ENCODE measurements at regions not wholly inside any gene's neighbourhood (a gene's known extent, or its start where the extent isn't known, plus 50 kb on each side); places are given as distances from the start of the nearest gene placed in this dataset.

GRCh38 chr6:170471491-170471890 lies 81.6 kb downstream of the PSMB1 start:
- no peak for TF ChIP-seq CTCF (IDR thresholded peaks at IDR 0.05; ENCODE audit: control insufficient read depth, insufficient read depth, low read depth, low read length, missing control alignments)
- no peak for DNase-seq (ENCODE audit: low read depth)
- no peak overlapping the region for H3K4me3 ChIP-seq (ENCODE audit: control insufficient read depth, low read depth, low read length)

GRCh38 chr6:170470734-170471133 lies 82.4 kb downstream of the PSMB1 start:
- TF ChIP-seq CTCF (IDR thresholded peaks at IDR 0.05; ENCODE audit: control insufficient read depth, insufficient read depth, low read depth, low read length, missing control alignments) = no peak
- no peak for DNase-seq (ENCODE audit: low read depth)
- H3K4me3 ChIP-seq (ENCODE audit: control insufficient read depth, low read depth, low read length) = no peak overlapping the region

- no peak overlapping the region for H3K4me3 ChIP-seq (ENCODE audit: control insufficient read depth, low read depth, low read length)
- no peak for DNase-seq (ENCODE audit: low read depth)
- TF ChIP-seq CTCF (IDR thresholded peaks at IDR 0.05; ENCODE audit: control insufficient read depth, insufficient read depth, low read depth, low read length, missing control alignments) = no peak
Observed at GRCh38 chr6:170464524-170464979, 88.6 kb downstream of the PSMB1 start.

- no peak for TF ChIP-seq CTCF (IDR thresholded peaks at IDR 0.05; ENCODE audit: control insufficient read depth, insufficient read depth, low read depth, low read length, missing control alignments)
- H3K4me3 ChIP-seq (ENCODE audit: control insufficient read depth, low read depth, low read length) = no peak overlapping the region
- no peak for DNase-seq (ENCODE audit: low read depth)
Observed at GRCh38 chr6:170464080-170464479, 89.0 kb downstream of the PSMB1 start.

- TF ChIP-seq CTCF (IDR thresholded peaks at IDR 0.05; ENCODE audit: control insufficient read depth, insufficient read depth, low read depth, low read length, missing control alignments) = no peak
- no peak for DNase-seq (ENCODE audit: low read depth)
- H3K4me3 ChIP-seq (ENCODE audit: control insufficient read depth, low read depth, low read length) = no peak overlapping the region
Observed at GRCh38 chr6:170463101-170463721, 89.9 kb downstream of the PSMB1 start.

- no peak for DNase-seq (ENCODE audit: low read depth)
- no peak overlapping the region for H3K4me3 ChIP-seq (ENCODE audit: control insufficient read depth, low read depth, low read length)
- no peak for TF ChIP-seq CTCF (IDR thresholded peaks at IDR 0.05; ENCODE audit: control insufficient read depth, insufficient read depth, low read depth, low read length, missing control alignments)
Observed at GRCh38 chr6:170462366-170463020, 90.6 kb downstream of the PSMB1 start.

Data from AG09309 (cell line).